Iris pigment epithelial cell (primary cell): ENCODE measurements at regions not wholly inside any gene's neighbourhood (a gene's known extent, or its start where the extent isn't known, plus 50 kb on each side); places are given as distances from the start of the nearest gene placed in this dataset.
A peak's percentile ranks its signal among the peaks of the same experiment; 100 is the strongest.

ENCODE experiments used
- DNase-seq: peaks from one replicate; pipeline ENCODE4 v3.0.0-alpha.2; 2011; ENCODE audit warnings: low read depth

DNA sequence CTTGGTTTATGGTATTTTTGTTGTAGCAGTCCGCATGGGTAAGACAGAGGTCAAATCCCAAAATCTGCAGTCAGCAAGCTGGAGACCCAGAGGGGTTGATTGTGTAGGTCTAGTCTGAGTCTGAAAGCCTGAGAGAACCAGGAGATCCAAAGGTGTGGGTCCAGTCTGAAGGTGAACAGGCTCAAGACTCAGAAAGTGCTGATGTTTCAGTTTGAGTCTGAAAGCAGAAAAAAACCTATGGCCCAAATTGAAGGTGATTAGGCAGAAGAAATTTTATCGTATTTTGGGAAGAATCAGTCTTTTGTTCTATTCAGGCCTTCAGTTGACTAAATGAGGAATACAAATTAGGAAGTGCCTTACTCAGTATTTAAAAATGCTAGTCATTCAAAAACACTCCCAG is 807.8 kb upstream of the FOXG1 start:
- DNase-seq = no peak

DNA sequence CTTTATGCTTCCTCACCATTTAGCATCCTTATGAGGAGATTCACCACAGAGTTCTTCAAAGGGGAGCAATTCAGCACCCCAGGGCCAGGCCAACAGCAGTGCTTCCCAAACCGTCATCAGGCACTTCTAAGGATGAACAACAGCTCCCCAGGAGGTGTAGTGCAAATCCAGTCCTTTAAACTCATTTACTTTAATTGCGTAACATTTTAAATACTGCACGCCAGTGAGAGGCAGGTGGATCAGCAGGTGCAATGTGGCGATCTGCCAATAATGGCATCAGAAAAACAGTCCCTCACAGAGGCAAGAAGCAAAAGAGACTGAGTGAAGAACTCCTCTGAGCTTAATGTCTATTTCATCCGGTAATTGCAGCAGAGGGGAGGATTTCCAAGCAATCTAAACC is 770.9 kb upstream of the FOXG1 start:
- DNase-seq = no peak

DNA sequence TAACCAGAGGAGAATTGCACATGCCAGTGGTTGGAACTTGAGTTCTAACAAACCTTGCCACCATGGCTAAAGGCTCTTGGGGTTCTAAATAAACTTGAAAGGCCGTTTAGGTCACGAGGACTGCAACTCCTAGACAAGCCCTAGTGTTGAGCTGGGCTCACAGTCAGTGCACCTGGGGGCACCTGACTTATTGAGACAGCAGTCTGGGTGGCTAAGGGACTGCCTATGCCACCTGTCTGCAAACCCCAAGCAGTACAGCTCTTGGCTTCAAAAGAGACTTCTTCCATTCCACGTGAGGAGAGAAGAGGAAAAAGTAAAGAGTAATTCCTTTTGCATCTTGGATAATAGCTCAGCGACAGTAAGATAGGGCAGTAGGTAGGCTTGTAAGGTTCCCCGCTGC is 765.6 kb upstream of the FOXG1 start:
- no peak for DNase-seq

DNA sequence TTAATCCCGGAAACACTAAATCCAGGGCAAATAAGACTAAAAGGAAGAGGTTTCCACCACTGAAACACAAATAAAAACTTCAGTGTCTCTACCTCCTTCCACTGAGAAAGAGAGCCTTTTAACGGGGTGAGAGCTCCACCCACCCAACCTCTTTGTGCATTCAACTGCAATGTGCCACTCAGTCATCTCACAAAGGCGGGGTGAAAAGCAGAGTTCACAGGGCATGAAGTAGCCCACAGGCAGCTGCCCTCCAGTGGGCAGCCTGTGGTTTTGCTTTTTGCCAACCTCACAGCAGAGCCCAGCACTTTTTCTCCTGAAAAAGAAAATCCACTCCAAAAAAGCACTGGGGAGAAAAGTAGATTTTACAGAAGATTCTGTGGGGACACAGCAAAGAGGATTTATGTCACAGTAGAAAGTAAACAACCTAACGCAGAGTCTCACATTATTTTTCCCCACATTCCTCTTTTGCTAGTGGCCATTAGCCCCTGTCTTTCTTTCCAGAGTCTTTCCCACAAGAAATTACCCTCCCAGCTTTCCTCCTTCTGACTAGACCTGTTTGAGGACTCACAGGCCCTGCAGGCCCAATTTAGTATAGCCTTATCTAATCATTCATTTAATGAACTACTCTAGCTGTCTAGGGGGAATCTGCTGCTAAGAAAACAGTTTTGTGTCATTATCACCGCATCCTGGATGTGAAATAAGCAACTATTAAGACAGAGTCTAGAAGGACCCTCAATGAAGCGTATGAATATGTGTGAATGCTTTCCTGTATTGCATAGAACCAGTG is 753.8 kb upstream of the FOXG1 start:
- DNase-seq = no peak

DNA sequence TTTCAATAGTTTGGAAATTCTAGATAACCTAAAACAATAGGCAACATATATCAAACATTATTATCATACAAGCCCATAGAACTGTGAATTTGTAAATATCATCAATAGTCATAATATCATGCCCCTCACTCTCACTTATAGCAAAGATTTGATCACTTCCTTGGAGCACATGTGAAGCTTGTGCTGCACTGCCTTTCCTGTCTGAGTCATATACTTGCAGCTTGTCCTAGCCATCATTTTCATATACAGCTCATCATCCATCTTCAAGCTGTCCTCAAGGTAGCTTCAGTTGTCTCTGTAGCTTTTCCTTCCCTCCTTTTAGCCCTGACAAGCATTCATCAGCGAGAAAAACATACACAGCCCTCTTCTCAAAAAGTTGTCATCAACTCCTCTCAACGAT is 746.5 kb upstream of the FOXG1 start:
- DNase-seq = no peak

DNA sequence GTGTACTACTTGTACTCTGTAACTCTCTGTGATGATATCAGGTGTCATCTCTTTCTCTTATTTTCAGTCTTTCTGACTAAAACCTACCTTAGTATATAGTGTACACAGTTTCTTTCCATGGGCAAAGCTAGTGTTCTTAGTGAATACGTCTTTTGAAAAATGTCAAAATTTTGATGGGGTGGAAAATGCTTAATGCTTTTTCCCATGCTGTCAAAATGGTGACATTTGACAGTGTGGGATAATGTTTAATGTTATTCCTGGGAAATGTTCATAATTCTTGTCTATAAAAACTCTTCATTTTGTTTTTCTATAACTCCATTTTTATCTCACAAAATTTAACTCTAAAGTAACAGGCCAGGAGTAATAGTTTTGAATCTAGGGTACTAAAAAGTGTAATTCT is 742.7 kb upstream of the FOXG1 start:
- no peak for DNase-seq

DNA sequence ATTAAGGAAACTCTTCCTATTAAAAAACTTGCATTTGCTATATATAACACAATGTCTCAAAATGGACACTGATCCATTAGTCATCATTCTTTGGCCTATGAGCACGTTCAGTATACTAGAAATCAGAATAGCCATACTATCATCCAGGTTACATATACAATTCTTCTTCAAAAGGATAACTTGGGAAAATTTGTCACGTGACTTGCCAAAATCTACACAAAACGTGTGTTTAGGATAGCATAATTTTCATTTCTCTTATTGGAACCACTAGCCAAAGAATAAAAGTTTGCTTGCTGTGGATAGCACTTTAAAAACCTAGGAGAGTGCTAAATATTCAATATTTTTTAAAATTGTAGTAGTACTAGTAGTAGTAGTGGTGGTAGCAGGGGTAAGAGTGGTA is 714.3 kb upstream of the FOXG1 start:
- no peak for DNase-seq

DNA sequence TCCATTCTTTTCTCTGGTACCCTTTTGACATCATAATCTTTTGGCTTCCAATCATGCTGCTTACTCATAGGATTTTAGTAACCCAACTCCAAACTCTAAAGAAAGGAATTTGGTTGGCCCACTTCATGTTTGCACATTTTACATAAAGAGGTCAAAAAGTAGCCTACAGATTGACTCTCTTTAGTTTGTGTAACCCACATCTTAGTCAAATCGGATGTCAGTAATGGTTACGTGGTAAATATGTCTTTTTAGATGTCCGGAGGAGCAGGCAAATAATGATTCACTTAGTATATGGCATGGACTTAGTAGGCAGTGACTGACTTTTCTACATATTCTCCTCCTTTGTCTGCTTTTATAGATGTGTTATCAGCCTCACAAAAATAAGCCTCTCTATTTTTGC is 711.6 kb upstream of the FOXG1 start:
- no peak for DNase-seq

DNA sequence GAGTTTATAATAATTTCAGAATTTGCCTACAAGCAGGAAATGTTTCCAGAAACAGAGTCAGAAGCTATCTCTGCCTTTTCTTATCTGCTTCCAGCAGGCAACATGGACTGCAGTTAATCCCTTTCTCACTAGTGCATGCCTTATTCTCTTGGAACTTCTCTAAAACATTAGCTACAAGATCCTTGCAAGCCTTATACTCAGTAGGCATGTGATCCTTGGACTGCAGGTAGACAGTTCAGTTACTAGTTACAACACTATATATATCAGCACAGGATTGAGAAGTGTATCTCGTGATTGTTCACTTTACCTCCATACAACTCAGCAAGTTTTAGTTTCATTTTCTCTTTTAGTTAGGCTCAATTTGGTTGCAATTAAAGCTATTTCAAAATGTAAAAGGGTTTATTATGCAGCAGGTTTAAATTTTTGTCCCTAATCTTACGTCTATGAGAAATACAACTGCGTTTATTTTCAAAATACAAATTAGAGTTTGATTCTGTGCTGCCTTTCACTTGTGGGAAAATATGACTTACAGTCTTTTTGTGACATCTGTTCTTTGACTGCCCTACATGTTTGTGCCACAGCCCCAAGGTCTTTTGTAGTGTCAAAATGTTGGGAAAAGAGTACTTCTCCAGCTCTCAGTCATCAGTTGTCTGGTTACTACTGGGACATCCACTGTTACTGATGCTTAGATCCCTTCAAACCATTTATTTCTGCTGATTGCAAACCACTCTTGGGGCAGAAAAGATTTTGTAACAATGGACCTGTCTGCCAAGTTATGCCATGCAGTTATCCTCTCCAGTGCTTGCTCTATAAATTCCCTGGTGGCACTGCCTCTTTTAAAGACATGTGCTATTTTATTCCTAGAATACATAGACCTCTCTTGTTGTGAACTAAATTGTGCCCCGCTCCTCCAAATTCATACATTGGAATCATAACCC is 709.0 kb upstream of the FOXG1 start:
- peak; percentile 0 for DNase-seq

DNA sequence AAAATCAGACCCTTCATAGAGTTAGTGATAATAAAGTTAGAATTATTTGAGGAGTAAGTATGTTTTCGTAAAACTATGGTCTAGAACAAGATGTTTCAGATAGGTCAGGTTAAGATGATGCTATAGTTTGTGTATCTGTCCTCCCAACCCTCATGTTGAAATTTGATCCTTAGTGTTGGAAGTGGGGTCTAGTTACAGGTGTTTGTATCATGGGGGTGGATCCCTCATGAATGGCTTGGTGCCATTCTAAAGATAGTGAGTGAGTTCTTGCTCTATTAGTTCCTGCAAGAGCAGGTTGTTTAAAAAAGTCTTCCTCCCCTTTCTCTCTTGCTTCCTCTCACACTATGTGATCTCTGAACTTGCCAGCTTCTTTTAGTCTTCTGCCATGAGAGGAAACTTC is 707.3 kb upstream of the FOXG1 start:
- no peak for DNase-seq

DNA sequence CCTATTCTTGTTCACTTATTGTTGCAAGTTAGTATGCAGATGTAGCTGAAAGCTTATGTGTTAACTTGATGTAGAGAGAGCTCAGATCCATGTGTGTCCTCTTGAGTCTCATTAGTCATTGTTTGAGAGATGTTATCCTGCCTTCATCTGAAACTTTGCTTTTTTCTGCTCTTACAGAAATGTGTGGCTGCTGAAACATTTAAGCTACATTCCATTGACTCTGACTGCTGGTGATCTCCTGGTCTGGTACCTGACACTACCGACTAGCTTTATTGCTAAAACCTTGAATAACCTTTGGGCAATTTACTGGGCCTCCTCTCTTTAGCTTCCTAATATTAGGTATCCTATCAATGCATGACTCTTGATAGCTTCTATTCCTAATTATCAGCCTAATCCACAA is 705.6 kb upstream of the FOXG1 start:
- DNase-seq = no peak

DNA sequence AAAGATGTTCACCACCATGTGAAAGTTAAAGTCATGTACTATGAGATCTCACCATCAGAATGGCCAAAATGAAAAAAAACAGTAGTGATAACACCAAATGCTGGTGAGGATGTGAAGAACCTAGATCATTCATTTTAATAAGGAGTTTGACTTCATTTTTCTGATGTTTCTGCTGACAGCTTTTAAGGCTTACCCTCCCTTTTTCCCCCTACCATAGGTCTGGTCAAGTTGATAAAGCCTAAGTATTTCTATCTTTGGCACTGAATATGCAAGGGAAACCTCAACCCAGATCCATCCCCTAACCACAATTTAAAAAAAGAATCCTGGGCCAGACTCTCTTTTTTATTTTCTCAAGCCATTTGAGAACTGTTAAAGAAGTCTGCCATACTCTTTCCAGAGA is 689.6 kb upstream of the FOXG1 start:
- no peak for DNase-seq

DNA sequence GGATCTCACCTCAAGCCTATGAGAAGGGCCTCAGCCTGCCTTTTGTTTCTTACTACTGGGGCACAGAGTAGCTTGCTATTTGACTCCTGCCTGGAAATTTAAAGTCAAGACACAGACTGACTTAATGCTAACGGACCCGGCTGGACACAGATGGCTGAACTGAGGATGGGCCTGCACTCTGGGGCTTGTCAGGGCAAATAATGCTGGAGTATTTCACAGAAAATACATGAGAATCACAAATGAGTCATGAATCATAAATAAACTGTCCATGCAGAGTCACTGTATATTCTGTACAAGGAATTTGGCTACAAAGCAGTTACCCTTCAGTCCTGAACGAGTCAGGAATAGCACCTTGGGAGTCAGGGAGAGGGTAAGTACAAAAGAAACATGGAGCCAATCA is 683.2 kb upstream of the FOXG1 start:
- DNase-seq = peak; percentile 12

DNA sequence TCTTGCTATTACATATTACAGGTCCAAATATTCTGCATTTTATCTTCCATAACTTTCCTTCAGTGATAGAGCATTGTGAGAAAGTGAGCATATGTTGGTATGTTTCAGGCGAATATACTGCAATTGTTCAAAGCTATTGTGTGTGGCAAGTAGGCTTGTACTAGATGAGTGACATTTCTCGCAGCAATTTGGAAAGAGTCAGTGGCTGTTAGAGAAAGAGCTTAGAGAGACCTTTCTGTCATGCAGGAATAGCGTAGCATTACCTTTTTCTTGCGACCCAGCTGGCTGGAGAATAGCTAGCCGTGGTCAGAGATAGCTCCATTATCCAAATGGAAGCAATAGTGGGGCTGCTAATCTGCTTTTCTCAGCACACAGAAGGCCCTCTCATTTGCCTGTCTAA is 678.5 kb upstream of the FOXG1 start:
- no peak for DNase-seq

DNA sequence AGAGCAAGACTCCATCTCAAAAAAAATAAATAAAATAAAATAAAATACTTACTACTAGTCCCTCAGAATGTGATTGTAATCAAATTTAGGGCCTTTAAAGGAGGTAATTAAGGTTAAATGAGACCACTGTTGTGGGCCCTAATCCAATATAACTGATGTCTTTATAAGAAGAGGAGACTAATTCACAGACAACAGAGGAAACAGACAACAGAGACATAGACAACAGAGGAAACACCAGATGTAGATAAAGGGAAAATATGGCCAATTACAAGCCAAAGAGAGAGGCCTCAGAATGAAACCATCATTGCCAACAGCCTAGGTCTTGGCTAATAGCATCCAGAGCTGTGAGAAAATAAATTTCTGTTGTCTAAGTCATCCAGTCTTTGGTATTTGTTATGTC is 669.0 kb upstream of the FOXG1 start:
- DNase-seq = peak; percentile 3

DNA sequence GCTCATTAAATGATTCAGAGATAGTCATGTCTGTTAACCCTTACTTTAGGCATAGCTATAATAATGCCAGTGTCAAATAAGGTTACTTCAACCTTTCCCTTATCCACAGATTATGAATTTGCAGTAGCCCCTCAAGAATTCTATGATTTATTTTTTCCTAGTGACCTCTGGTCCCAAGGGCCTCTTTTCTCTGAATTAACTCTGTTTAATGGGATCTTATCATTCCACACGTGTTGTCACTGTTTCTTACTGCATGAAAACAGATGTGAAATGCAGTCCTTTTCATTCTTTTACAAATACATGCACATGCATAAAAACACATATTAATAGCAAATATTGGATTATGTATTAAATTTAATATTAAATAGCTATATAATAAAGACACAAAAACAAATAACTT is 667.7 kb upstream of the FOXG1 start:
- no peak for DNase-seq

DNA sequence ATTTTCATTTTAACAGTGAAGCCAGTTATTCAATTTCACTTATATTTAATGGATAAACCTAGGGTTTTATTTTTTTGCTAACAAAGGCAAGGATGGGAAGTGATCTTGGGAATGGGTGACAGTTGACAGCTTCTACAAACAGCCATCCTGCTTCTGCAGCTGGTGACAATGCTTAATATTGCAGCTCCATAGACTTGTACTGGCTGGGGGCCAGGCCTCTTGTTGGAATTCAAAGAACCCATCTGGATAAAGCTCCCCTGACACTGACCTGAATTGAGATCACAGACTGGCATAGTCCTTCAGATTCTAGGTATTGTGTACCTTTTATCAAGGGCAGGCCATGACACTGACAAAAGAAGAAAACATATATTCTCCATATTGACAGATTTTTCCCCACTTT is 664.6 kb upstream of the FOXG1 start:
- no peak for DNase-seq

DNA sequence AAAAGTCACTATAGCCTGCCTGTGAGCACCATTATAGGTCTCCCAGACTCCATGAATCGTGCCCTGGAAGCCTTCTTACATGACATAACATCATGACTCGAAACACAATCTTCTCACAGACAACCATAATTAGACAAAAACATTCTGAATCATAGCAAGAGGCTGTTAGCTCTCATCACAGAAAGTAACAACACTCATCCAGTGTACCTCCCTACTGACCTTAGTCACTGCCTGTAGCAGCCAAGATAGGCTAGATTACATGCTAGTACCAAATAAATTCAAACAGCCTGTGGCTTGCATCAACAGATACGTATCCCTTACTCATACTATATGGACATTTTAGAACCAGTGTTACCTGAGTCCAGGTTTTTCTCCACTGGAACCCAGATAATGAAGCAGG is 663.8 kb upstream of the FOXG1 start:
- peak; percentile 18 for DNase-seq

DNA sequence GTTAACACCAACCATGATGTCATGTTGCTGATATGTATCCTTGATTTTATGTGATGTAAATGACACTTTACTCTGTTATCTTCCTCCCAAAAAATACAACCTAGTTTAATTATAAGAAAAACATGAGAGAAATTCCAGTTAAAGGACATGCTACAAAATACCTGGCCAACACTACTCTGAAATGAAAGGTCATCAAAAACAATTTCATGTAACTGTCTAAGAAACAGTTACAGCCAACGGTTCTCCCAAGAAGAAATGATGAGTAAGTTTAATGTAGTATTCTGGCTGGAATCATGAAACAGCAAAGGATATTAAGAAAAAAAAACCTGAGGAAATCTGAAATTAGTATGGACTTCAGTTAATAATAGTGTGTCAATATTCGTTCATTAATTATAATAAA is 653.3 kb upstream of the FOXG1 start:
- DNase-seq = no peak

DNA sequence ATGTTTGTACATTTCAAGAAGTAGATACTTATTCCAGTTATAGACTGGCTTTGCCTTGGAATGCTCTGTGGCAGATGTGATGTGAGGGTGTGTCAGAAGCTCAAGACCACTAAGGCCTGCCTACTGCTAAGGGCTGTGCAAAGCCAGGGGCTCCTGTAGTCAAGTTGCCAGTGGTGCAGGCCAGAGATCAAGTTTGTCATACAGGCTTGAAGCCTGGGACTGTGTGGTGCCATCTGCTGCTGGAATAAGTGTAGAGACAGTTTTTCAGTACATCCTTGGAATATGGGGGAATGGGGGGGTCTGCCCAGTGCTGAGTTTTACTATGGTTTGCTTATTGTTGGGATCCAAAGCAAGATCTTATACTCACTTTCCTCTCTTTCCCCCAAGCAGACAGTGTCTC is 649.9 kb upstream of the FOXG1 start:
- no peak for DNase-seq

DNA sequence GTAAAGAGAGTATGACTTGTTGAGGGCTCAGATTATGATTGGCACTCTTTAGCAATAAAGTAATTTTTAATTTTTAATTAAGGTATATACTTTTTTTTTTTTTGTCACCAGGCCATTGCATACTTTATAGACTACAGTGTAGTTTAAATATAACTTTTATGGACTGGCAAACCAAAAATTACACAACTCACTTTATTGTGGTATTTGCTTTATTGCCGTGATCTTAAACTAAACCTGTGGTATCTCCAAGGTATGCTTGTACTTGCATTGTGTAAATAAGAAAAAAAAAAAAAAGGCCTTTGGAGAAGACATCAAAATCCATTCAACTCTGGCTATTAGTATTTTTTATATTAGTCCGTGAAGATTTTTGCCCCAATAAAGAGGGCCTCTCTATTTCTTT is 646.7 kb upstream of the FOXG1 start:
- DNase-seq = no peak

DNA sequence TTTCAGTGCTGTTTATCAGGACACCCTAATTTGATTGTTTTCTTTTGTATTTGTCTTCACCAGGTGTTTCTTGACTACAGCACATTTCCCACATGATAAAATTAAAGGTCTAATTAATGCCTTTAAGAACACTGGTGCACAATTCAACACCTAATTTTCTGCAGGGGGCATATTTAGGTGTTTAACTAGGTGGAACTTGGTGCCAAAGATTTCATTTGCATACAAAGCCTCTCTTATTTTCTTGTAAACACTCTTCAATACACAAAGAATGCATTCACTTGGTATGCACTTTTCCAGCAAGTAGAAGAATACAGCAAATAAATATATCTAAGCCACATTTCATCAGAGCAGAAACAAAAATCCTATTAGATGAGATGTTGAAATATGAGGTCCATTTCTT is 646.2 kb upstream of the FOXG1 start:
- DNase-seq = no peak

DNA sequence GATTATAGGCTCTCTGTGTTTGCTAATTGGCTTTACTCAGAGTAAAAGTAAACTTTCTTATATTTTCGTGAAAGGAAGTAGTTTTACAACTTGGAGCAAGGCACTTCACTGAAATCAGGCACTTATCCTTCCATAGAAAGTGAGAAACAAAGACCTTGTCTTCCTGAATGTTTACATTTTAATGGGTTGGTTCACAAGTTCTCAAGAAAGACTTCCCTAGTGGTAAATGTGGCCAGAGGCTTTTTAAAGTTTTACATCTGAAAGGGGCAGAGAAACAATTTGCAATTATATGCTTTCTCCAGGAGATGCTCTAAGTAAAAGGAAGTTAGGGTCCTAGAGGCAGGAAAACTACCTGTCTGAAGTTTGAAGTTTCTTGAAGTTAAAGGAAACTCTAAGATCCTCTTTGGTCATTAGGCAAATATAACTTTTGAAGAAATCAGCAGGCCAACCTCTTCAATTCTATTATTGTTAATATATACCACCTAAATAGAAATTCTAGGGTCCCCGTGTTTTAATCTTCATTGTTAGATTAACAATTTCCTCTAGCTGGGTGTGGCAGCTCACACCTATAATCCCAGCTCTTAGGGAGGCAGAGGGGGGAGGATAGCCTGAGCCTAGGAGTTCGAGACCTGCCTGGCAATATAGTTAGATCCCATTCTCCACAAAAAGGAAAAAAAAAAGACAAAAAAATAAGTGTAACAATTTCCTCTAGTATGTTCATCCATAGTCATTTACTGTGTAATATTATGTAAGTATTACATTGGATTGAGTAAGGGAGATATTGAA is 644.9 kb upstream of the FOXG1 start:
- no peak for DNase-seq
